ENCODE measurements at regions not wholly inside any gene's neighbourhood (a gene's known extent, or its start where the extent isn't known, plus 50 kb on each side); places are given as distances from the start of the nearest gene placed in this dataset.
A peak's percentile ranks its signal among the peaks of the same experiment; 100 is the strongest.

DNA sequence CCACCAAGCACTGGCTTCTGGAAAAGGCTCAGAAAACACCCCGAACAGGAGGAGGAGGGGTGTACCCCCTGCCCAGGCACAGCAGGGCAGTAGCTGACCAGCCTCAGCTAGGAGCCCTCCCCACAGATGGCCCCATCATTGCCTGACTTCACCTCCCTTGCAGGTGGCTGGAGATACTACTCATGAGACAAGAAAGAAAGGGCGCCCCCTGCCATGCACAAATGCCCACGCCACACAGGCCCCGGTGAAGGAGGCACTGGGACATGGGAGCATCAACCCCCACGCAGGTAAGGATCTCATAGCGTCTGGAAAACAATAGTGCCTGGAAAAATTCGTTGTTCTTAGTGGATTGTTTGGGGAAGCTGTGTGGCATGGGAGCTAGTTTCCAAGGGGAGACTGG is 240.6 kb downstream of the TFCP2L1 start:
- no peak overlapping the region for H3K27ac ChIP-seq
- H3K4me1 ChIP-seq: peaks cover 0 to 1% (median under 1%) of the 10 kb centered on the region in 4 donors
- H3K9me3 ChIP-seq: peaks cover 0 to 2% (median 0%) of the 10 kb centered on the region in 4 donors
- H3K27me3 ChIP-seq: peaks cover 0 to 7% (median 0%) of the 10 kb centered on the region in 3 donors
- TF ChIP-seq POLR2AphosphoS5 (IDR thresholded peaks at IDR 0.05): no peak
- TF ChIP-seq, protein P1, sequence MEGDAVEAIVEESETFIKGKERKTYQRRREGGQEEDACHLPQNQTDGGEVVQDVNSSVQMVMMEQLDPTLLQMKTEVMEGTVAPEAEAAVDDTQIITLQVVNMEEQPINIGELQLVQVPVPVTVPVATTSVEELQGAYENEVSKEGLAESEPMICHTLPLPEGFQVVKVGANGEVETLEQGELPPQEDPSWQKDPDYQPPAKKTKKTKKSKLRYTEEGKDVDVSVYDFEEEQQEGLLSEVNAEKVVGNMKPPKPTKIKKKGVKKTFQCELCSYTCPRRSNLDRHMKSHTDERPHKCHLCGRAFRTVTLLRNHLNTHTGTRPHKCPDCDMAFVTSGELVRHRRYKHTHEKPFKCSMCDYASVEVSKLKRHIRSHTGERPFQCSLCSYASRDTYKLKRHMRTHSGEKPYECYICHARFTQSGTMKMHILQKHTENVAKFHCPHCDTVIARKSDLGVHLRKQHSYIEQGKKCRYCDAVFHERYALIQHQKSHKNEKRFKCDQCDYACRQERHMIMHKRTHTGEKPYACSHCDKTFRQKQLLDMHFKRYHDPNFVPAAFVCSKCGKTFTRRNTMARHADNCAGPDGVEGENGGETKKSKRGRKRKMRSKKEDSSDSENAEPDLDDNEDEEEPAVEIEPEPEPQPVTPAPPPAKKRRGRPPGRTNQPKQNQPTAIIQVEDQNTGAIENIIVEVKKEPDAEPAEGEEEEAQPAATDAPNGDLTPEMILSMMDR (IDR thresholded peaks at IDR 0.05): no peak
- no peak for TF ChIP-seq POLR2A (IDR thresholded peaks at IDR 0.05)
- no peak for TF ChIP-seq EP300 (IDR thresholded peaks at IDR 0.05)
- H3K36me3 ChIP-seq: no peaks in the 10 kb centered on the region
- intact Hi-C loops (cut with DNase I; ENCODE audit: low total_unique reads): no loop called here
- H3K4me3 ChIP-seq: no peak overlapping the region
- 62 to 78% (median 65%) methylated on average over 7 of the region's 7 CpGs for WGBS, 5 donors
- no peak for DNase-seq

DNA sequence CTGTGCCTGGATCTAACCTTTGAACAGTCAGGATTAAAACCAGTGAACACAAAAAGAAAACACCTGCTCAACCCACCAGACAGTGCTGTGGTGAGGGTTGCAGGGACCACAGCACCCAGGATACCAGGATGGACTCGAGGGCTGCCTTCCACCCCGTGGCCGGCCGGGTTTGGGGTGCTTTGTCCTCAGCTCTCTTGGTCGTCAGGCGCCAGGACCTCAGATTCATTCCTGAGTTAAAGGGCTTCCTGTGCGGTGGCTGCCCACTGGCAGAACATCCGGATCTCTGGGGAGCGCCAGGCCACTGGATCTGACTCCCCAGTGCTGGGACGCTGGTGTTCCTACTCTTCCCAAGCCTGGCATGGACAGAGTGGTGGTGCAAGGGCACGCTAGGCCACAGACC is 239.8 kb downstream of the TFCP2L1 start:
- Histone ChIP-seq H3K4me1 (no peaks in the 10 kb centered on the region), H3K36me3 (no peaks in the 10 kb centered on the region), H3K4me3 (no peak overlapping the region), H3K27ac (no peak overlapping the region), H3K27me3 (peaks cover 0 to 7% (median 0%) of the 10 kb centered on the region in 3 donors), H3K9me3 (peaks cover 0 to 2% (median 0%) of the 10 kb centered on the region in 4 donors)
- DNase-seq: no peak
- WGBS, 5 donors: 83 to 96% (median 94%) methylated on average over 5 to 11 of the region's 11 CpGs; no CpG with 5 or more reads in 1 of the 5 donors
- intact Hi-C loops (cut with DNase I; ENCODE audit: low total_unique reads): no loop called here
- TF ChIP-seq POLR2AphosphoS5 (IDR thresholded peaks at IDR 0.05): no peak

DNA sequence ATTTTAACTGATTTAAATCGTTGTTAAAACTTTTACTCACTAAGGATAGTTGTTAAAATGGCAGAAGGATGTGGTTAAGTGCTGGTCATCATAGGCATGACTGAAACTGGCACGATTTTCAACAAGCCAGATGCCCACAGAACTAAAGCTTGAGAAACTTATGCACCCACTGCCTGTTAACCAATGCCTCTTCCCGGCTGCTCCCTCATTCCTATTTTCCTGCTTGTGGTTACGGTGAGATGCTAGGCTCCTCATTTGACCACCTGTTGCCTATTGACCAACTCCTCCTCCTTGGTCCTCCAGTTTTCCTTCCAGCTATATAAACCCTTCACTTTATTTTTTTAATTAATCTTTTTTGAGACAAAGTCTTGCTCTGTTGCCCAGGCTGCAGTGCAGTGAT is 238.7 kb downstream of the TFCP2L1 start:
- H3K4me3 ChIP-seq: no peak overlapping the region
- H3K27me3 ChIP-seq: peaks cover 0 to 7% (median 0%) of the 10 kb centered on the region in 3 donors
- H3K27ac ChIP-seq: no peak overlapping the region
- DNase-seq: no peak
- H3K4me1 ChIP-seq: no peaks in the 10 kb centered on the region
- peaks cover 0 to 2% (median 0%) of the 10 kb centered on the region in 4 donors for H3K9me3 ChIP-seq
- intact Hi-C loops (cut with DNase I; ENCODE audit: low total_unique reads): no loop called here
- WGBS, 5 donors: 65 to 75% (median 67%) methylated on average over 4 of the region's 4 CpGs
- TF ChIP-seq, protein P1 (IDR thresholded peaks at IDR 0.05): no peak
- TF ChIP-seq POLR2A (IDR thresholded peaks at IDR 0.05) (no peak), POLR2AphosphoS5 (IDR thresholded peaks at IDR 0.05) (no peak), EP300 (IDR thresholded peaks at IDR 0.05) (no peak)
- H3K36me3 ChIP-seq: no peaks in the 10 kb centered on the region

DNA sequence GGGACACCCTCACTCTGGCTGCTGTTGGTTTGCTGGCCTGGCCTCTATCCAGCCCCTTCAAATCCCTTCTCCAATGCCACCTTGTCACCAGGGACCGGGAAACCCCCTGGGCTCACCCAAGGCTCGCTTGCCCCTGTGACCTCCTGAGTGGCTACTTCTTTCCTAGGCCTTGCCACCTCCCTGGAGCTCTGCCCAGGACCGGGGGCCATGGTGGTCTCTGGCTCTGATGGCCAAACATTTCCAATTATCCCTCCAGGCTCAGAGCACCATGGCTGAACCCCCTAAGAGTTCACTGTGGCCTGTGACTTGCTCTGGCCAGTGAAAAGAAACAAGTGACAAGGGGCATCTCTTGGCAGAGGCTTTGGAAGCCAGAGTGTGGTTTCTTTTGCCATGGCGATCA is 237.6 kb downstream of the TFCP2L1 start:
- H3K27me3 ChIP-seq: peaks cover 0 to 7% (median 0%) of the 10 kb centered on the region in 3 donors
- H3K36me3 ChIP-seq: no peaks in the 10 kb centered on the region
- intact Hi-C loops (cut with DNase I; ENCODE audit: low total_unique reads): no loop called here
- H3K4me3 ChIP-seq: no peak overlapping the region
- H3K9me3 ChIP-seq: peaks cover 0 to 2% (median 0%) of the 10 kb centered on the region in 4 donors
- H3K4me1 ChIP-seq: peaks cover 0 to under 1% (median 0%) of the 10 kb centered on the region in 4 donors
- no peak for DNase-seq
- H3K27ac ChIP-seq: no peak overlapping the region
- 82 to 91% (median 90%) methylated on average over 4 of the region's 4 CpGs for WGBS, 5 donors
- TF ChIP-seq POLR2AphosphoS5 (IDR thresholded peaks at IDR 0.05): no peak
- TF ChIP-seq, protein P1 (IDR thresholded peaks at IDR 0.05): no peak
- no peak for TF ChIP-seq POLR2A (IDR thresholded peaks at IDR 0.05)
- no peak for TF ChIP-seq EP300 (IDR thresholded peaks at IDR 0.05)

DNA sequence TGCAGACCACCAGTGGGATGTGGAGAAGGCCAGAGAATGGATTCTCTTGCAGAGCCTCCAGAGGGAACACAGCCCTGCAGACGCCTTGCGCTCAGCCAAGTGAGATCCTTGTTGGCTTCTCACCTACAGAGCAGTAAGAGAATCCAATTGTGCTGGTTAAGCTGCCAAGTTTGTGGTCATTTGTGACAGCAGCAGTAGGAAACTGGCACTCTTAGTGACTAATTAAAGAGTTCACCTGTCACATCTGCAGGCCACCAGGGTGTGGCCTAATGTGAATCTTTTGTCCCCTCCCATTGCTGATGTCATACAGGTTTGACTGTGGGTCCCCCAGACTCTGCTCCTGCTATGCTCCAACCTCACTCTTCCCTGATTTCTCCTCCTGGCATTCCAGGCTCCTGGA is 235.9 kb downstream of the TFCP2L1 start:
- H3K4me3 ChIP-seq: no peak overlapping the region
- intact Hi-C loops (cut with DNase I; ENCODE audit: low total_unique reads): no loop called here
- no peak for TF ChIP-seq EP300 (IDR thresholded peaks at IDR 0.05)
- TF ChIP-seq POLR2AphosphoS5 (IDR thresholded peaks at IDR 0.05): no peak
- no peak for TF ChIP-seq POLR2A (IDR thresholded peaks at IDR 0.05)
- TF ChIP-seq, protein P1 (IDR thresholded peaks at IDR 0.05): no peak
- H3K4me1 ChIP-seq: peaks cover 0 to 5% (median 0%) of the 10 kb centered on the region in 4 donors
- peak in 1 of 2 donors; percentile 27 for DNase-seq
- peaks cover 0 to 7% (median 0%) of the 10 kb centered on the region in 3 donors for H3K27me3 ChIP-seq
- no peaks in the 10 kb centered on the region for H3K9me3 ChIP-seq
- 82 to 95% (median 91%) methylated on average over 2 of the region's 2 CpGs for WGBS, 5 donors
- no peak overlapping the region for H3K27ac ChIP-seq
- no peaks in the 10 kb centered on the region for H3K36me3 ChIP-seq

Measured in stomach (tissue), 8 donors.